ENCODE measurements at regions not wholly inside any gene's neighbourhood (a gene's known extent, or its start where the extent isn't known, plus 50 kb on each side); places are given as distances from the start of the nearest gene placed in this dataset.

- TF ChIP-seq POLR2AphosphoS5 (IDR thresholded peaks at IDR 0.05), result no peak
- TF ChIP-seq, protein P1, sequence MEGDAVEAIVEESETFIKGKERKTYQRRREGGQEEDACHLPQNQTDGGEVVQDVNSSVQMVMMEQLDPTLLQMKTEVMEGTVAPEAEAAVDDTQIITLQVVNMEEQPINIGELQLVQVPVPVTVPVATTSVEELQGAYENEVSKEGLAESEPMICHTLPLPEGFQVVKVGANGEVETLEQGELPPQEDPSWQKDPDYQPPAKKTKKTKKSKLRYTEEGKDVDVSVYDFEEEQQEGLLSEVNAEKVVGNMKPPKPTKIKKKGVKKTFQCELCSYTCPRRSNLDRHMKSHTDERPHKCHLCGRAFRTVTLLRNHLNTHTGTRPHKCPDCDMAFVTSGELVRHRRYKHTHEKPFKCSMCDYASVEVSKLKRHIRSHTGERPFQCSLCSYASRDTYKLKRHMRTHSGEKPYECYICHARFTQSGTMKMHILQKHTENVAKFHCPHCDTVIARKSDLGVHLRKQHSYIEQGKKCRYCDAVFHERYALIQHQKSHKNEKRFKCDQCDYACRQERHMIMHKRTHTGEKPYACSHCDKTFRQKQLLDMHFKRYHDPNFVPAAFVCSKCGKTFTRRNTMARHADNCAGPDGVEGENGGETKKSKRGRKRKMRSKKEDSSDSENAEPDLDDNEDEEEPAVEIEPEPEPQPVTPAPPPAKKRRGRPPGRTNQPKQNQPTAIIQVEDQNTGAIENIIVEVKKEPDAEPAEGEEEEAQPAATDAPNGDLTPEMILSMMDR (IDR thresholded peaks at IDR 0.05; ENCODE audit: poor library complexity, severe bottlenecking), result no peak
These were observed 403.5 kb downstream of the SLC16A7 start for GRCh38 chr12:59999291-59999690.

Measured in neural cell (in vitro differentiated cells).